MM.1S (cell line): ENCODE measurements at regions not wholly inside any gene's neighbourhood (a gene's known extent, or its start where the extent isn't known, plus 50 kb on each side); places are given as distances from the start of the nearest gene placed in this dataset.

Experiments
- DNase-seq: peaks from one replicate; pipeline ENCODE4 v3.0.0-alpha.2; 2015
- H2AFZ ChIP-seq: fragments of 300-600 bp; sonication (generic); 2 replicates; pipeline ENCODE4 v1.6.0; 2016; ENCODE audit warnings: antibody characterized with exemption, low read length
- H3F3A ChIP-seq: fragments of 300-600 bp; sonication (generic); 2 replicates; pipeline ENCODE4 v1.6.1; 2016; ENCODE audit warnings: mild to moderate bottlenecking, antibody characterized with exemption, low read length, moderate library complexity, mixed read lengths; ENCODE audit not compliant: insufficient read depth
- H3K27ac ChIP-seq: fragments of 300-600 bp; sonication (generic); 2 replicates; pipeline ENCODE4 v1.5.1; 2016; ENCODE audit warnings: mild to moderate bottlenecking, low read length
- H3K27me3 ChIP-seq: fragments of 300-600 bp; sonication (generic); replicated peaks from 2 replicates; pipeline ENCODE4 v1.6.0; 2016; ENCODE audit warnings: low read length; ENCODE audit not compliant: insufficient read depth
- H3K36me3 ChIP-seq: fragments of 300-600 bp; sonication (generic); replicated peaks from 2 replicates; pipeline ENCODE4 v1.6.1; 2016; ENCODE audit warnings: mild to moderate bottlenecking, low read length, mixed read lengths; ENCODE audit not compliant: insufficient read depth
- H3K4me1 ChIP-seq: fragments of 300-600 bp; sonication (generic); 2 replicates; pipeline ENCODE4 v1.6.1; 2016; ENCODE audit warnings: low read length, mixed read lengths
- H3K4me2 ChIP-seq: fragments of 300-600 bp; sonication (generic); 2 replicates; pipeline ENCODE4 v1.6.0; 2016; ENCODE audit warnings: low read depth, low read length
- H3K4me3 ChIP-seq: fragments of 300-600 bp; sonication (generic); 2 replicates; pipeline ENCODE4 v1.5.1; 2016; ENCODE audit warnings: low read length, mixed read lengths
- H3K79me2 ChIP-seq: fragments of 300-600 bp; sonication (generic); 2 replicates; pipeline ENCODE4 v1.6.1; 2016; ENCODE audit warnings: mixed run types, low read length, mixed read lengths
- H3K9ac ChIP-seq: fragments of 300-600 bp; sonication (generic); 2 replicates; pipeline ENCODE4 v1.6.1; 2016; ENCODE audit warnings: low read length, mixed read lengths
- H3K9me2 ChIP-seq: fragments of 300-600 bp; sonication (generic); replicated peaks from 2 replicates; pipeline ENCODE4 v1.6.1; 2016; ENCODE audit warnings: mild to moderate bottlenecking, low read length, mixed read lengths; ENCODE audit not compliant: insufficient read depth
- H3K9me3 ChIP-seq: fragments of 300-600 bp; sonication (generic); replicated peaks from 2 replicates; pipeline ENCODE4 v1.6.1; 2016; ENCODE audit warnings: mild to moderate bottlenecking, low read length, mixed read lengths; ENCODE audit not compliant: insufficient read depth
- H4K20me1 ChIP-seq: fragments of 300-600 bp; sonication (generic); 2 replicates; pipeline ENCODE4 v1.6.1; 2016; ENCODE audit warnings: mild to moderate bottlenecking, low read length, moderate library complexity, mixed read lengths; ENCODE audit not compliant: insufficient read depth
- EZH2 ChIP-seq: fragments of 300-600 bp; sonication (generic); optimal IDR thresholded peaks from 2 replicates; pipeline ENCODE3; 2017; ENCODE audit warnings: low read depth, mild to moderate bottlenecking, antibody characterized with exemption, low read length, mixed read lengths
- EZH2phosphoT487 ChIP-seq: fragments of 300-600 bp; sonication (generic); IDR thresholded peaks from 2 replicates; pipeline ENCODE4 v1.6.1; 2018; ENCODE audit warnings: antibody characterized with exemption, low read length
- TF ChIP-seq, protein P1 (sequence below): fragments of 300-600 bp; sonication (generic); IDR thresholded peaks from 2 replicates; pipeline ENCODE4 v1.5.1; 2016; ENCODE audit warnings: antibody characterized with exemption, low read length, mixed read lengths

DNA sequence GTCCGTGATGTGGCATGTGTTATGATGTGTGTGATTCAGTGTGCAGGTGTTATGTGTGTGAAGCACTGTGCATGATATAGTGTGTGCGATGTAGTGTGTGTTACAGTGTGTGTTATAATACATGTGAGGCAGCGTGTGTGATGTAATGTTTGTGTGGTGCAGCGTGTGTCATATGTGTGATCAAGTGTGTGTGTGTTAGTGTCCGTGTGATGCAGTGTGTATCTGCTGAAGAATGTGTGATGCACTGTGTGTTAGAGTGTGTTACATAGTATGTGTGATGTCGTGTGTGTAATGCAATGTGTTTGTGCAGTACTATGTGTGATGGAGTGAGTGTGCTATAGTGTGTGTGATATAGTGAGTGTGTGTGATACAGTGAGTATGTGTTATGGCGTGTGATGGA lies 182.8 kb upstream of the SOX11 start:
- TF ChIP-seq, protein P1, sequence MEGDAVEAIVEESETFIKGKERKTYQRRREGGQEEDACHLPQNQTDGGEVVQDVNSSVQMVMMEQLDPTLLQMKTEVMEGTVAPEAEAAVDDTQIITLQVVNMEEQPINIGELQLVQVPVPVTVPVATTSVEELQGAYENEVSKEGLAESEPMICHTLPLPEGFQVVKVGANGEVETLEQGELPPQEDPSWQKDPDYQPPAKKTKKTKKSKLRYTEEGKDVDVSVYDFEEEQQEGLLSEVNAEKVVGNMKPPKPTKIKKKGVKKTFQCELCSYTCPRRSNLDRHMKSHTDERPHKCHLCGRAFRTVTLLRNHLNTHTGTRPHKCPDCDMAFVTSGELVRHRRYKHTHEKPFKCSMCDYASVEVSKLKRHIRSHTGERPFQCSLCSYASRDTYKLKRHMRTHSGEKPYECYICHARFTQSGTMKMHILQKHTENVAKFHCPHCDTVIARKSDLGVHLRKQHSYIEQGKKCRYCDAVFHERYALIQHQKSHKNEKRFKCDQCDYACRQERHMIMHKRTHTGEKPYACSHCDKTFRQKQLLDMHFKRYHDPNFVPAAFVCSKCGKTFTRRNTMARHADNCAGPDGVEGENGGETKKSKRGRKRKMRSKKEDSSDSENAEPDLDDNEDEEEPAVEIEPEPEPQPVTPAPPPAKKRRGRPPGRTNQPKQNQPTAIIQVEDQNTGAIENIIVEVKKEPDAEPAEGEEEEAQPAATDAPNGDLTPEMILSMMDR = no peak
- TF ChIP-seq EZH2phosphoT487 (no peak), EZH2 (no peak)
- H2AFZ ChIP-seq = no peak overlapping the region
- H3F3A ChIP-seq = no peaks in the 10 kb centered on the region
- no peak for DNase-seq
- no peak overlapping the region for H3K9ac ChIP-seq
- H3K4me2 ChIP-seq = no peak overlapping the region
- H3K4me1 ChIP-seq = no peaks in the 10 kb centered on the region
- no peaks in the 10 kb centered on the region for H3K79me2 ChIP-seq
- H3K27me3 ChIP-seq = no peaks in the 10 kb centered on the region
- H3K9me2 ChIP-seq = no peaks in the 10 kb centered on the region
- H3K36me3 ChIP-seq = no peaks in the 10 kb centered on the region
- H3K27ac ChIP-seq = no peak overlapping the region
- H4K20me1 ChIP-seq = no peaks in the 10 kb centered on the region
- H3K9me3 ChIP-seq = no peaks in the 10 kb centered on the region
- H3K4me3 ChIP-seq = no peak overlapping the region

DNA sequence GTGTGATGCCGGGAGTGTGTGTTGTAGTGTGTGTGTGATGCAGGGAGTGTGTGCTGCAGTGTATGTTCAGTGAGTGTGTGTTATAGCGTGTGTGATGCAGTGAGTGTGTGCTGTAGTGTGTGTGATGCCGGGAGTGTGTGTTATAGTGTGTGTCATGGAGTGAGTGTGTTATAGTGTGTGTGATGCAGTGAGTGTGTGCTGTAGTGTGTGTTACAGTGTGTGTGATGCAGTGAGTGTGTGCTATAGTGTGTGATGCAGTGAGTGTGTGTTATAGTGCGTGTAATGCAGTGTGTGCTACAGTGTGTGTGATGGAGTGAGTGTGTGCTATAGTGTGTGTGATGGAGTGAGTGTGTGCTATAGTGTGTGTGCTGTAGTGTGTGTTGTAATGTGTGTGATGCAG lies 182.1 kb upstream of the SOX11 start:
- Histone ChIP-seq H3K27me3 (no peaks in the 10 kb centered on the region), H3K36me3 (no peaks in the 10 kb centered on the region), H3K9me2 (no peaks in the 10 kb centered on the region), H3K4me2 (no peak overlapping the region), H3K4me1 (no peaks in the 10 kb centered on the region), H2AFZ (no peak overlapping the region), H3K9me3 (no peaks in the 10 kb centered on the region), H3F3A (no peaks in the 10 kb centered on the region), H3K79me2 (no peaks in the 10 kb centered on the region), H4K20me1 (no peaks in the 10 kb centered on the region), H3K4me3 (no peak overlapping the region), H3K9ac (no peak overlapping the region), H3K27ac (no peak overlapping the region)
- no peak for DNase-seq
- TF ChIP-seq EZH2 = no peak
- no peak for TF ChIP-seq EZH2phosphoT487
- TF ChIP-seq, protein P1 = no peak

DNA sequence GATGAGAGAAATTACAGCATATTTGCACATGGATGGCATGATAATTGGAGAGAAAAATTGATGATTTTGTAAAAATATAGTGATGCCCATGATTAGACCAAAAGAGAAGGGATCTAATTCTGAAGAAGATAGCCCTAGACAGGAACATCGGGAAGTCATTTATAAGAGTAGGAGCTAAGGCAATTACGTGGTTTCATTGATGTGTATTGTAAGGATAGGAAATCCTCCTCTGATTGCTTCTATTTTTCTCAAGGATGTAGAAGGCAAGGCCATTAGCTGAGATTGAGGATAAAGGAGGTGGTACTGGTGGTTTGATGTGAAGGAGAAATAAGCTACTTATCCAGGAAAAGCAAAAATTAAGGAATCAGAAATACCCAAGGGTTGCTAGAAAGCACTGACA lies 176.5 kb upstream of the SOX11 start:
- Histone ChIP-seq H3K36me3 (no peaks in the 10 kb centered on the region), H3K4me2 (no peak overlapping the region), H3K27ac (no peak overlapping the region), H3K9ac (no peak overlapping the region), H3K27me3 (no peaks in the 10 kb centered on the region), H3K9me2 (no peaks in the 10 kb centered on the region), H2AFZ (no peak overlapping the region), H3K4me1 (no peaks in the 10 kb centered on the region), H4K20me1 (no peaks in the 10 kb centered on the region), H3K79me2 (no peaks in the 10 kb centered on the region), H3K9me3 (no peaks in the 10 kb centered on the region), H3F3A (no peaks in the 10 kb centered on the region), H3K4me3 (no peak overlapping the region)
- DNase-seq = no peak
- no peak for TF ChIP-seq EZH2phosphoT487
- no peak for TF ChIP-seq EZH2
- TF ChIP-seq, protein P1 = no peak

DNA sequence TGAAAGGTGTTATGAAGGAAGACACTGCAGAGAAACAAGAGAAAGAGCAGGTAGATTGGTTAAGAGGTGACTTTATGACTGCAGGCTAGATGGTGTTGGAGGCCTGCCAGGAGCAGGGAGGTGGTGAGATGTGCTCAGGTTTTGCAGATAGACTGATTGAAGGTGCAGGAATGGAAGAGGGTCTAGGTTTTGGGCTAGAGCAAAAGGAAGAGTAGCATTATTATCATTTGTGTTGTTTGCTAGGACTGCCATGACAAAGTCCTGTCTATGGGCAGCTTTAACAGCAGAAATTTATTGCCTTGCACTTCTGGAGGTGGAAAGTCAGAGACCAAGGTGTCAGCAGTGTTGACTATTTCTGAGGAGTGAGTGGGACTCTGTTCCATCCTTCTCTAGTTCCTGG lies 172.9 kb upstream of the SOX11 start:
- no peaks in the 10 kb centered on the region for H4K20me1 ChIP-seq
- no peaks in the 10 kb centered on the region for H3K36me3 ChIP-seq
- no peak for TF ChIP-seq EZH2phosphoT487
- no peak for TF ChIP-seq EZH2
- TF ChIP-seq, protein P1 = no peak
- H3K9me2 ChIP-seq = no peaks in the 10 kb centered on the region
- no peak for DNase-seq
- no peak overlapping the region for H3K4me3 ChIP-seq
- no peaks in the 10 kb centered on the region for H3K27me3 ChIP-seq
- H3K27ac ChIP-seq = no peak overlapping the region
- no peaks in the 10 kb centered on the region for H3K79me2 ChIP-seq
- no peaks in the 10 kb centered on the region for H3K4me1 ChIP-seq
- H3K9me3 ChIP-seq = no peaks in the 10 kb centered on the region
- no peak overlapping the region for H3K9ac ChIP-seq
- H3K4me2 ChIP-seq = no peak overlapping the region
- no peaks in the 10 kb centered on the region for H3F3A ChIP-seq
- no peak overlapping the region for H2AFZ ChIP-seq
